AG04450 (cell line): ENCODE measurements at regions not wholly inside any gene's neighbourhood (a gene's known extent, or its start where the extent isn't known, plus 50 kb on each side); places are given as distances from the start of the nearest gene placed in this dataset.
A peak's percentile ranks its signal among the peaks of the same experiment; 100 is the strongest.

ENCODE experiments used
- CTCF ChIA-PET: fragments of 300-600, 350-600 bp; formaldehyde crosslinking; extraction: SDS; loops from one replicate; lab custom pipeline; 2022; ENCODE audit warnings: antibody characterized with exemption, inconsistent platforms; lab: Charles Lee
- POLR2A ChIA-PET: fragments of 350-600 bp; formaldehyde crosslinking; extraction: SDS; loops from one replicate; lab custom pipeline; 2021; ENCODE audit warnings: antibody characterized with exemption, inconsistent platforms; lab: Yijun Ruan, JAX
- DNase-seq: peaks from one replicate; pipeline ENCODE4 v3.0.0-alpha.2; 2011; ENCODE audit warnings: low read depth, low spot score
- H3K27ac ChIP-seq: one replicate; pipeline ENCODE4 v1.5.1; 2012; ENCODE audit warnings: low read depth, low read length, control low read depth
- H3K27me3 ChIP-seq: one replicate; pipeline ENCODE4 v1.6.0; 2012; ENCODE audit warnings: low read length; ENCODE audit not compliant: control insufficient read depth, insufficient read depth
- H3K4me3 ChIP-seq: 2 replicates; pipeline ENCODE4 v1.5.1; 2011; ENCODE audit warnings: mild to moderate bottlenecking, low read depth, low read length, control low read depth
- H3K9me3 ChIP-seq: 2 replicates; pipeline ENCODE4 v1.5.1; 2012; ENCODE audit warnings: low read length; ENCODE audit not compliant: control insufficient read depth, insufficient read depth
- CTCF ChIP-seq: IDR thresholded peaks from 2 replicates; pipeline ENCODE4 v1.5.1; 2011; ENCODE audit warnings: low read depth, low read length, control low read depth, inconsistent platforms

GRCh38 chr11:30113326-30113898, 96.6 kb upstream of the KCNA4 start:
- TF ChIP-seq CTCF = no peak
- ChIA-PET CTCF (interaction anchor here (4.9 kb wide), 1 partner anchor 15 kb away, joined by 27 read pairs; no protein-coding TSS in a partner anchor), POLR2A (no interaction called here)
- no peak for DNase-seq
- Histone ChIP-seq H3K9me3 (no peaks in the 10 kb centered on the region), H3K27ac (no peak overlapping the region), H3K27me3 (no peaks in the 10 kb centered on the region), H3K4me3 (no peak overlapping the region)

- no peak overlapping the region for H3K27ac ChIP-seq
- ChIA-PET CTCF (interaction anchor here (1.0 to 4.9 kb wide), 2 partner anchors 12 to 27 kb away, joined by 3 to 27 read pairs; no protein-coding TSS in a partner anchor), POLR2A (no interaction called here)
- H3K9me3 ChIP-seq = no peaks in the 10 kb centered on the region
- TF ChIP-seq CTCF = no peak
- H3K27me3 ChIP-seq = no peaks in the 10 kb centered on the region
- DNase-seq = no peak
- no peak overlapping the region for H3K4me3 ChIP-seq
Observed at GRCh38 chr11:30116512-30116911, 99.7 kb upstream of the KCNA4 start.

- no peak for DNase-seq
- TF ChIP-seq CTCF = no peak
- H3K27ac ChIP-seq = no peak overlapping the region
- ChIA-PET CTCF (no interaction called here), POLR2A (no interaction called here)
- H3K9me3 ChIP-seq = no peaks in the 10 kb centered on the region
- no peak overlapping the region for H3K4me3 ChIP-seq
- no peaks in the 10 kb centered on the region for H3K27me3 ChIP-seq
Observed at GRCh38 chr11:30120045-30120589, 103.3 kb upstream of the KCNA4 start.

- DNase-seq = no peak
- Histone ChIP-seq H3K4me3 (no peak overlapping the region), H3K27me3 (no peaks in the 10 kb centered on the region), H3K9me3 (no peaks in the 10 kb centered on the region), H3K27ac (no peak overlapping the region)
- ChIA-PET CTCF (interaction anchor here (1.4 kb wide), 1 partner anchor 18 kb away, joined by 6 read pairs; no protein-coding TSS in a partner anchor), POLR2A (no interaction called here)
- TF ChIP-seq CTCF = no peak
Observed at GRCh38 chr11:30125456-30125855, 105.4 kb upstream of the FSHB start.

GRCh38 chr11:30128269-30128932, 102.4 kb upstream of the FSHB start:
- Histone ChIP-seq H3K9me3 (no peaks in the 10 kb centered on the region), H3K27me3 (no peaks in the 10 kb centered on the region), H3K27ac (no peak overlapping the region), H3K4me3 (no peak overlapping the region)
- ChIA-PET POLR2A (no interaction called here), CTCF (interaction anchor here (0.5 to 4.8 kb wide), 25 partner anchors 8 to 696 kb away, joined by 3 to 73 read pairs (median 4); no protein-coding TSS in a partner anchor)
- TF ChIP-seq CTCF = peak; percentile 66
- DNase-seq = peak; percentile 8
